ENCODE measurements at regions not wholly inside any gene's neighbourhood (a gene's known extent, or its start where the extent isn't known, plus 50 kb on each side); places are given as distances from the start of the nearest gene placed in this dataset.

DNA sequence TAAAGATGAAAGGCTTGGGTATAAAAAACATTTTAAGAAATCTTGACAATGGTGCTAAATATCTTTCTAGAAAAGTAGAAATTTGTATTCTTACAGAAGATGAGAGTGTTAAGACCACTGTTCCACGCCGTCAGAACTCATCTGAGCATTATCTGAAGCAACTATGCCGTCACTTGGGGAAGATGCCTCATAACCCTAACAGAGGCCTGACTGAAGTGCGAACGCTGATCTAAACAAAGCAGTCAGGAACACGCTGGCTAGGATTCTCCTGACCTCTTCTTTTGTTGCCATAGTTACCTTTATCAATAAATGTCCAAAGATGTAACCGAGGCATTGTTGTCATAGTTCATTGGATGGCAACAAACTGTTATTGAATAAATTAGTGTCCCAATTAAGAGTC is 612.4 kb downstream of the LTN1 start:
- Histone ChIP-seq H2AFZ (ENCODE audit: low read depth, low read length) (no peak overlapping the region), H3K79me2 (ENCODE audit: insufficient read depth, low read length) (no peaks in the 10 kb centered on the region), H3K9me3 (ENCODE audit: insufficient read depth, low read length, severe bottlenecking) (no peaks in the 10 kb centered on the region), H3K27ac (ENCODE audit: low read length) (no peak overlapping the region), H3K36me3 (ENCODE audit: insufficient read depth, low read length) (no peaks in the 10 kb centered on the region), H3K4me2 (ENCODE audit: insufficient read depth, low read length) (no peak overlapping the region), H3K4me3 (ENCODE audit: low read depth in 1 of 2, low read length in 2 of 2) (no peak overlapping the region), H3K4me1 (ENCODE audit: insufficient read depth, low read length) (no peaks in the 10 kb centered on the region), H3K27me3 (ENCODE audit: insufficient read depth, low read length, poor library complexity) (no peaks in the 10 kb centered on the region), H3K9ac (ENCODE audit: low read depth, low read length) (no peak overlapping the region), H4K20me1 (ENCODE audit: insufficient read depth, low read length) (no peaks in the 10 kb centered on the region)
- ATAC-seq (ENCODE audit: insufficient read depth, low read depth) (no peak), DNase-seq (no peak)
- TF ChIP-seq, protein P1, sequence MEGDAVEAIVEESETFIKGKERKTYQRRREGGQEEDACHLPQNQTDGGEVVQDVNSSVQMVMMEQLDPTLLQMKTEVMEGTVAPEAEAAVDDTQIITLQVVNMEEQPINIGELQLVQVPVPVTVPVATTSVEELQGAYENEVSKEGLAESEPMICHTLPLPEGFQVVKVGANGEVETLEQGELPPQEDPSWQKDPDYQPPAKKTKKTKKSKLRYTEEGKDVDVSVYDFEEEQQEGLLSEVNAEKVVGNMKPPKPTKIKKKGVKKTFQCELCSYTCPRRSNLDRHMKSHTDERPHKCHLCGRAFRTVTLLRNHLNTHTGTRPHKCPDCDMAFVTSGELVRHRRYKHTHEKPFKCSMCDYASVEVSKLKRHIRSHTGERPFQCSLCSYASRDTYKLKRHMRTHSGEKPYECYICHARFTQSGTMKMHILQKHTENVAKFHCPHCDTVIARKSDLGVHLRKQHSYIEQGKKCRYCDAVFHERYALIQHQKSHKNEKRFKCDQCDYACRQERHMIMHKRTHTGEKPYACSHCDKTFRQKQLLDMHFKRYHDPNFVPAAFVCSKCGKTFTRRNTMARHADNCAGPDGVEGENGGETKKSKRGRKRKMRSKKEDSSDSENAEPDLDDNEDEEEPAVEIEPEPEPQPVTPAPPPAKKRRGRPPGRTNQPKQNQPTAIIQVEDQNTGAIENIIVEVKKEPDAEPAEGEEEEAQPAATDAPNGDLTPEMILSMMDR (IDR thresholded peaks at IDR 0.05; ENCODE audit: borderline replicate concordance, extremely low read depth, low read length, poor library complexity, severe bottlenecking), result no peak
- no peak for TF ChIP-seq EZH2 (IDR thresholded peaks at IDR 0.05; ENCODE audit: borderline replicate concordance, low read depth, low read length, severe bottlenecking)

DNA sequence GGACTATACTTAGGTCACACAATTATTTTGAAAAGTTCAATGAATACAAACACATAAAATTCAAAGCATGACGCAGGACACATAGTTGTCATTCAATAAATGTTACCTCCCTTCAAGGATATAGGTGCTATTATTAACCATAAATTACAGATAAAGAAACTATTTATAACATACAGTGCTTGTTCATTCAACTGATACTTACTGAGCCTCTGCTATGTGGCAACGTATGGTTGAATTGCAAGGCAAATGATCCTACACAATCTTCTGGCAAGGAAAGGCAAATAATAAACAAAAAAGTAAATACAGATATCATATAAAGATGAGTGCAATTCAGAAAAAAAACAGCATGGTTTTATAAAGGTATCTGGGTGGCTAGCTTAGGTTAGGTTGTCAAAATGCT is 614.7 kb downstream of the LTN1 start:
- H3K4me2 ChIP-seq (ENCODE audit: insufficient read depth, low read length), result no peak overlapping the region
- H3K4me3 ChIP-seq (ENCODE audit: low read depth in 1 of 2, low read length in 2 of 2), result no peak overlapping the region
- no peaks in the 10 kb centered on the region for H3K4me1 ChIP-seq (ENCODE audit: insufficient read depth, low read length)
- H2AFZ ChIP-seq (ENCODE audit: low read depth, low read length), result no peak overlapping the region
- no peaks in the 10 kb centered on the region for H3K9me3 ChIP-seq (ENCODE audit: insufficient read depth, low read length, severe bottlenecking)
- TF ChIP-seq, protein P1 (IDR thresholded peaks at IDR 0.05; ENCODE audit: borderline replicate concordance, extremely low read depth, low read length, poor library complexity, severe bottlenecking), result no peak
- no peak for TF ChIP-seq EZH2 (IDR thresholded peaks at IDR 0.05; ENCODE audit: borderline replicate concordance, low read depth, low read length, severe bottlenecking)
- DNase-seq, result no peak
- H3K9ac ChIP-seq (ENCODE audit: low read depth, low read length), result no peak overlapping the region
- no peak overlapping the region for H3K27ac ChIP-seq (ENCODE audit: low read length)
- no peaks in the 10 kb centered on the region for H3K27me3 ChIP-seq (ENCODE audit: insufficient read depth, low read length, poor library complexity)
- no peak for ATAC-seq (ENCODE audit: insufficient read depth, low read depth)
- no peaks in the 10 kb centered on the region for H4K20me1 ChIP-seq (ENCODE audit: insufficient read depth, low read length)
- H3K79me2 ChIP-seq (ENCODE audit: insufficient read depth, low read length), result no peaks in the 10 kb centered on the region
- H3K36me3 ChIP-seq (ENCODE audit: insufficient read depth, low read length), result no peaks in the 10 kb centered on the region

DNA sequence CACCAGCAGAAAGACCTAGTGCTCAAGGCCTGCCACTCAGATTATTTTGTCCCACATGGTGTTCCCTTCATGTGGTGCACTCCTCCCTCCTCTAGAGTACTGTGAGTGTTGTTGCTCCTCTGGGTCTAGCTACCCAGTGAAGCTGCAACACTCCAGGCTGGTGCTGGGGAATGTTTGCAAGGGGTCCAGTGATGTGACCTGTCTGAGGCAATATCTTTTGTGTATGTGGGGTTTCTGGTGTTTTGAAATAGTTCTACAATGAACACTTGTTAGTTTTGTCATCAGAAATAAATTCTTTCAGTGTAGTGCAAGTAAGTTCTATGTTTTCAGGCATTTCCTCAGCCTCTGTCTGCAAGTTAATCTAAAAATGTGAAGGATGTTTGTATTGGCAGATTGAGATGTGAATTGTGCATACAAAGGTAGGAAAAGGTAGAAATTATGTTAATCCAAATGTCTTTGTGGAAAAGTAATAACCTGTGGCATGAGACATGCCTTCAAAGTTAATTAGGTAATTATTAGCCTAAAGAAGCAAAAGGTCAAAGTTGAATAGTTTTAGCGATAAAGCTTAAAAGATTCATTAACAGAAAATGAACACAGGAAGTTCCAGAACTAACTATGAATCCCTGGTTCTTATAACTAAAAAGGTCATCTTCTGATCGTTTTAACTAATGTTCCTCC is 616.8 kb downstream of the LTN1 start:
- Histone ChIP-seq H3K4me2 (ENCODE audit: insufficient read depth, low read length) (no peak overlapping the region), H4K20me1 (ENCODE audit: insufficient read depth, low read length) (no peaks in the 10 kb centered on the region), H3K36me3 (ENCODE audit: insufficient read depth, low read length) (no peaks in the 10 kb centered on the region), H3K9me3 (ENCODE audit: insufficient read depth, low read length, severe bottlenecking) (no peaks in the 10 kb centered on the region), H3K4me3 (ENCODE audit: low read depth in 1 of 2, low read length in 2 of 2) (no peak overlapping the region), H3K27ac (ENCODE audit: low read length) (no peak overlapping the region), H3K79me2 (ENCODE audit: insufficient read depth, low read length) (no peaks in the 10 kb centered on the region), H3K27me3 (ENCODE audit: insufficient read depth, low read length, poor library complexity) (no peaks in the 10 kb centered on the region), H3K9ac (ENCODE audit: low read depth, low read length) (no peak overlapping the region), H2AFZ (ENCODE audit: low read depth, low read length) (no peak overlapping the region), H3K4me1 (ENCODE audit: insufficient read depth, low read length) (no peaks in the 10 kb centered on the region)
- no peak for DNase-seq
- ATAC-seq (ENCODE audit: insufficient read depth, low read depth), result no peak
- TF ChIP-seq, protein P1 (IDR thresholded peaks at IDR 0.05; ENCODE audit: borderline replicate concordance, extremely low read depth, low read length, poor library complexity, severe bottlenecking), result no peak
- no peak for TF ChIP-seq EZH2 (IDR thresholded peaks at IDR 0.05; ENCODE audit: borderline replicate concordance, low read depth, low read length, severe bottlenecking)
